ENCODE measurements at regions not wholly inside any gene's neighbourhood (a gene's known extent, or its start where the extent isn't known, plus 50 kb on each side); places are given as distances from the start of the nearest gene placed in this dataset.

- TF ChIP-seq CTCF (IDR thresholded peaks at IDR 0.05) (no peak), EZH2 (IDR thresholded peaks at IDR 0.05; ENCODE audit: borderline replicate concordance, insufficient read depth, low read depth, low read length, poor library complexity, severe bottlenecking) (no peak)
Observed at GRCh38 chr17:71052971-71053370, 883.6 kb downstream of the KCNJ2 start.

All from B cell (primary cell).